Fibroblast of villous mesenchyme (primary cell): ENCODE measurements at regions not wholly inside any gene's neighbourhood (a gene's known extent, or its start where the extent isn't known, plus 50 kb on each side); places are given as distances from the start of the nearest gene placed in this dataset.
"Not testable (repeated sequence)": the region's sequence is repeated elsewhere in the genome, so short reads cannot be mapped to it uniquely, and the experiment has no call there.

ENCODE experiments used
- DNase-seq: peaks from one replicate; pipeline ENCODE4 v3.0.0-alpha.2; 2010; ENCODE audit warnings: low read depth
- H3K4me3 ChIP-seq: 2 replicates; pipeline ENCODE4 v1.5.1; 2011; ENCODE audit warnings: low read depth, mild to moderate bottlenecking, low read length
- CTCF ChIP-seq: IDR thresholded peaks from 2 replicates; pipeline ENCODE4 v1.5.1; 2012; ENCODE audit warnings: low read depth, mild to moderate bottlenecking, low read length; ENCODE audit not compliant: insufficient read depth

- no peak for TF ChIP-seq CTCF
- H3K4me3 ChIP-seq, result no peak overlapping the region
- DNase-seq, result no peak
Measured at GRCh38 chr21:28482657-28483056, 510.0 kb downstream of the LTN1 start.

- DNase-seq, result no peak
- H3K4me3 ChIP-seq, result no peak overlapping the region
- TF ChIP-seq CTCF, result no peak
Measured at GRCh38 chr21:28480470-28480869, 512.2 kb downstream of the LTN1 start.

DNA sequence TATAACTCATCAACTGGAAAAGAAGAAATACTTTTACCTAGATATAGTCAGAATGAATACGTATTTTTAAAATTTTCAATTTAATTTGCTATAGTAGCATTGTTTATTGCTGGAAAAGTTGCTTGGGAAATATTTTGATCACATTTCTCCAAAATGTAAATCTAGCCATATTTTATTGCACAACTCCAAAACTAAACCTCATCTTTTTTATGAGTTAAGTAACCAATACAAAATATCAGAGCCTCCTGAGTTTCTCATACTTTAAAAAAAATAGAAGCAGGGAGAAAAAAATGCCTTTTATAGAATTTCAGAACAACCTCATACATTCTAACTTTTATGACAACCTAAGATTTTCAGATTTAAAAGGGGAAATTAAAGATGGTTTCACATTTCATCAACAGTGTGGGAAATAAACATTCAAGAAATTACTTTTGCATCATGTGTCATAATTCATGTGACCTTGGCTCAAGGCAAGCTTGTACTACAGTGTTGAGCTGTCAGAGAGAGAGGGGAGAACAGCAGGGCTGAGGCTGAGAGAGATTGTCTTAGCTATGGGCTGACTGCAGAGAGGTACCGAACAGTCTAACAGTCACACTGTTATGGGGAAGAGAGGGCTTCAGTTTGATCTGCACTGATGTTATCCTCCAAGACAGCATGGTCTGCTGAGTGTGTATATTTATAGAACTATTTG is 519.0 kb downstream of the LTN1 start:
- H3K4me3 ChIP-seq, result no peak overlapping the region
- DNase-seq, result peak; percentile 65
- no peak for TF ChIP-seq CTCF

DNA sequence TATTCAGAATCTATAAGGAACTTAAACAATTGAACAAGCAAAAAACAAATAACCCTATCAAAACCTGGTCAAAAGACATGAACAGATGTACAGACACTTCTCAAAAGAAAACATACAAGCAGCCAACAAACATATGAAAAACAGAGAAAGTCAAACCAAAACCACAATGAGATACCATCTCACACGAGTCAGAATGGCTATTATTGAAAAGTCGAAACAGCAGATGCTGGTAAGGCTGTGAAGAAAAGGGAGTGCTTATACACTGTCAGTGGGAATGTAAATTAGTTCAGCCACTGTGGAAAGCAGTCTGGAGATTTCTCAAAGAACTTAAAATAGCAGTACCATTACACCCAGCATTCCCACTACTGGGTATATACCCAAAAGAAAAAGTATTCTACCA is 520.1 kb downstream of the LTN1 start:
- DNase-seq, result peak; percentile 70
- not testable (repeated sequence) for H3K4me3 ChIP-seq

GRCh38 chr21:28464988-28465387 is 527.7 kb downstream of the LTN1 start:
- no peak overlapping the region for H3K4me3 ChIP-seq
- DNase-seq, result no peak
- no peak for TF ChIP-seq CTCF

GRCh38 chr21:28464095-28464494 is 528.6 kb downstream of the LTN1 start:
- no peak overlapping the region for H3K4me3 ChIP-seq
- no peak for DNase-seq
- TF ChIP-seq CTCF, result no peak

GRCh38 chr21:28459193-28459592 is 533.5 kb downstream of the LTN1 start:
- no peak for TF ChIP-seq CTCF
- DNase-seq, result peak; percentile 12
- no peak overlapping the region for H3K4me3 ChIP-seq
